MM.1S (cell line): ENCODE measurements at regions not wholly inside any gene's neighbourhood (a gene's known extent, or its start where the extent isn't known, plus 50 kb on each side); places are given as distances from the start of the nearest gene placed in this dataset.

ENCODE experiments used
- DNase-seq: peaks from one replicate; pipeline ENCODE4 v3.0.0-alpha.2; 2015
- H2AFZ ChIP-seq: fragments of 300-600 bp; sonication (generic); 2 replicates; pipeline ENCODE4 v1.6.0; 2016; ENCODE audit warnings: antibody characterized with exemption, low read length
- H3F3A ChIP-seq: fragments of 300-600 bp; sonication (generic); 2 replicates; pipeline ENCODE4 v1.6.1; 2016; ENCODE audit warnings: mild to moderate bottlenecking, antibody characterized with exemption, low read length, moderate library complexity, mixed read lengths; ENCODE audit not compliant: insufficient read depth
- H3K27ac ChIP-seq: fragments of 300-600 bp; sonication (generic); 2 replicates; pipeline ENCODE4 v1.5.1; 2016; ENCODE audit warnings: mild to moderate bottlenecking, low read length
- H3K27me3 ChIP-seq: fragments of 300-600 bp; sonication (generic); replicated peaks from 2 replicates; pipeline ENCODE4 v1.6.0; 2016; ENCODE audit warnings: low read length; ENCODE audit not compliant: insufficient read depth
- H3K36me3 ChIP-seq: fragments of 300-600 bp; sonication (generic); replicated peaks from 2 replicates; pipeline ENCODE4 v1.6.1; 2016; ENCODE audit warnings: mild to moderate bottlenecking, low read length, mixed read lengths; ENCODE audit not compliant: insufficient read depth
- H3K4me1 ChIP-seq: fragments of 300-600 bp; sonication (generic); 2 replicates; pipeline ENCODE4 v1.6.1; 2016; ENCODE audit warnings: low read length, mixed read lengths
- H3K4me2 ChIP-seq: fragments of 300-600 bp; sonication (generic); 2 replicates; pipeline ENCODE4 v1.6.0; 2016; ENCODE audit warnings: low read depth, low read length
- H3K4me3 ChIP-seq: fragments of 300-600 bp; sonication (generic); 2 replicates; pipeline ENCODE4 v1.5.1; 2016; ENCODE audit warnings: low read length, mixed read lengths
- H3K79me2 ChIP-seq: fragments of 300-600 bp; sonication (generic); 2 replicates; pipeline ENCODE4 v1.6.1; 2016; ENCODE audit warnings: mixed run types, low read length, mixed read lengths
- H3K9ac ChIP-seq: fragments of 300-600 bp; sonication (generic); 2 replicates; pipeline ENCODE4 v1.6.1; 2016; ENCODE audit warnings: low read length, mixed read lengths
- H3K9me2 ChIP-seq: fragments of 300-600 bp; sonication (generic); replicated peaks from 2 replicates; pipeline ENCODE4 v1.6.1; 2016; ENCODE audit warnings: mild to moderate bottlenecking, low read length, mixed read lengths; ENCODE audit not compliant: insufficient read depth
- H3K9me3 ChIP-seq: fragments of 300-600 bp; sonication (generic); replicated peaks from 2 replicates; pipeline ENCODE4 v1.6.1; 2016; ENCODE audit warnings: mild to moderate bottlenecking, low read length, mixed read lengths; ENCODE audit not compliant: insufficient read depth
- H4K20me1 ChIP-seq: fragments of 300-600 bp; sonication (generic); 2 replicates; pipeline ENCODE4 v1.6.1; 2016; ENCODE audit warnings: mild to moderate bottlenecking, low read length, moderate library complexity, mixed read lengths; ENCODE audit not compliant: insufficient read depth
- CTCF ChIP-seq: fragments of 300-600 bp; sonication (generic); IDR thresholded peaks from 2 replicates; pipeline ENCODE4 v1.5.1; 2016; ENCODE audit warnings: antibody characterized with exemption, low read length, mixed read lengths
- EZH2 ChIP-seq: fragments of 300-600 bp; sonication (generic); optimal IDR thresholded peaks from 2 replicates; pipeline ENCODE3; 2017; ENCODE audit warnings: low read depth, mild to moderate bottlenecking, antibody characterized with exemption, low read length, mixed read lengths
- EZH2phosphoT487 ChIP-seq: fragments of 300-600 bp; sonication (generic); IDR thresholded peaks from 2 replicates; pipeline ENCODE4 v1.6.1; 2018; ENCODE audit warnings: antibody characterized with exemption, low read length

GRCh38 chr3:67998281-67998680, 343.9 kb upstream of the SUCLG2 start:
- Histone ChIP-seq H3K27me3 (no peaks in the 10 kb centered on the region), H3K4me2 (no peak overlapping the region), H3K9ac (no peak overlapping the region), H2AFZ (no peak overlapping the region), H3F3A (no peaks in the 10 kb centered on the region), H3K4me3 (no peak overlapping the region), H3K9me3 (no peaks in the 10 kb centered on the region), H3K9me2 (no peaks in the 10 kb centered on the region), H4K20me1 (no peaks in the 10 kb centered on the region), H3K36me3 (no peaks in the 10 kb centered on the region), H3K27ac (no peak overlapping the region), H3K79me2 (no peaks in the 10 kb centered on the region), H3K4me1 (no peaks in the 10 kb centered on the region)
- TF ChIP-seq EZH2phosphoT487 (no peak), CTCF (no peak)
- no peak for DNase-seq

GRCh38 chr3:67995206-67995605, 340.8 kb upstream of the SUCLG2 start:
- Histone ChIP-seq H3K27ac (no peak overlapping the region), H4K20me1 (no peaks in the 10 kb centered on the region), H2AFZ (no peak overlapping the region), H3K27me3 (no peaks in the 10 kb centered on the region), H3K4me1 (0 out of 2 replicates have a peak, but pooled peaks cover 4% of the 10 kb centered on the region), H3K9ac (no peak overlapping the region), H3K9me3 (no peaks in the 10 kb centered on the region), H3F3A (no peaks in the 10 kb centered on the region), H3K36me3 (no peaks in the 10 kb centered on the region), H3K79me2 (no peaks in the 10 kb centered on the region), H3K9me2 (no peaks in the 10 kb centered on the region), H3K4me2 (no peak overlapping the region), H3K4me3 (no peak overlapping the region)
- TF ChIP-seq EZH2phosphoT487 (no peak), CTCF (no peak), EZH2 (no peak)
- DNase-seq = no peak

GRCh38 chr3:67986706-67987105, 332.3 kb upstream of the SUCLG2 start:
- Histone ChIP-seq H3K4me1 (0 out of 2 replicates have a peak, but pooled peaks cover 4% of the 10 kb centered on the region), H3F3A (no peaks in the 10 kb centered on the region), H3K79me2 (no peaks in the 10 kb centered on the region), H3K9ac (no peak overlapping the region), H3K27me3 (no peaks in the 10 kb centered on the region), H3K4me2 (peak overlapping the region; percentile 12; the same call in 1 of the 2 replicates), H4K20me1 (no peaks in the 10 kb centered on the region), H3K36me3 (no peaks in the 10 kb centered on the region), H3K27ac (no peak overlapping the region), H3K9me2 (no peaks in the 10 kb centered on the region), H2AFZ (peak overlapping the region; percentile 35), H3K4me3 (no peak overlapping the region), H3K9me3 (no peaks in the 10 kb centered on the region)
- peak; percentile 55 for DNase-seq
- TF ChIP-seq CTCF (no peak), EZH2 (no peak), EZH2phosphoT487 (no peak)
